HepG2 (cell line): ENCODE measurements at regions not wholly inside any gene's neighbourhood (a gene's known extent, or its start where the extent isn't known, plus 50 kb on each side); places are given as distances from the start of the nearest gene placed in this dataset.

Experiments
- ATAC-seq: fragments of 200-7000 bp; cut with Tn5 transposase; 3 replicates; pipeline ENCODE4 v1.9.1; 2020; ENCODE audit warnings: mild to moderate bottlenecking, moderate library complexity
- BruUV-seq: library from RNA; stranded (reverse); fragments of 400-500 nt; replicated peaks from 2 replicates; lab custom pipeline; 2021; lab: Mats Ljungman, UMichigan
- CTCF ChIA-PET: fragments of 300-600 bp; formaldehyde crosslinking; extraction: SDS; loops from one replicate; lab custom pipeline; 2021; ENCODE audit warnings: low total read pairs, inconsistent platforms, low intra/inter-chr PET ratio; lab: Yijun Ruan, JAX
- POLR2A ChIA-PET: fragments of 350-600 bp; sonication (Branson Sonifier 250); formaldehyde crosslinking; loops from one replicate; lab custom pipeline; 2020; ENCODE audit warnings: antibody characterized with exemption, inconsistent platforms; lab: Yijun Ruan, JAX
- DNase-seq: peaks from one replicate; pipeline ENCODE4 v3.0.0-alpha.2; 2015; ENCODE audit warnings: low spot score
- FAIRE-seq: peaks from 3 replicates; lab custom pipeline; 2011; peaks lifted over from hg19 to GRCh38; lab: Jason Lieb, UNC
- H2AFZ ChIP-seq: one replicate; pipeline ENCODE4 v1.6.1; 2011; ENCODE audit warnings: low read length, inconsistent platforms
- H3K27ac ChIP-seq: fragments of 300-600 bp; 3 replicates; pipeline ENCODE4 v1.8.0; 2011; ENCODE audit warnings: mixed run types, mild to moderate bottlenecking, mixed read lengths, low read length, inconsistent platforms; ENCODE audit not compliant: insufficient read depth; ENCODE audit errors: extremely low read length
- H3K27me3 ChIP-seq, 2 experiments: fragments of 200-600 bp in 1 of 2; 2 replicates in 1 of 2; 3 replicates in 1 of 2; pipeline versions ENCODE4 v1.6.0 to v1.8.0; 2011; ENCODE audit warnings: low read length in 2 of 2, mild to moderate bottlenecking in 2 of 2, moderate library complexity in 2 of 2, inconsistent platforms in 1 of 2; ENCODE audit not compliant: insufficient read depth in 2 of 2, control insufficient read depth in 1 of 2
- H3K36me3 ChIP-seq, 2 experiments: fragments of 200-600 bp in 1 of 2; replicated peaks in 1 of 2; 2 replicates in 1 of 2; 3 replicates in 1 of 2; pipeline versions ENCODE4 v1.5.1 to v1.8.0; 2011; ENCODE audit warnings: low read length in 2 of 2, inconsistent platforms in 1 of 2; ENCODE audit not compliant: insufficient read depth in 2 of 2, control insufficient read depth in 1 of 2
- H3K4me1 ChIP-seq: 2 replicates; pipeline ENCODE4 v1.5.1; 2012; ENCODE audit warnings: low read length, inconsistent platforms; ENCODE audit not compliant: insufficient read depth
- H3K4me2 ChIP-seq: 2 replicates; pipeline ENCODE4 v1.6.0; 2011; ENCODE audit warnings: low read depth, low read length, inconsistent platforms
- H3K4me3 ChIP-seq, 3 experiments: fragments of 200-600 bp in 1 of 3; sonication (generic), shearing (Covaris generic) in 1 of 3; replicated peaks in 1 of 3; 2 replicates each; pipeline ENCODE4 v1.5.1; 2011 to 2016; ENCODE audit warnings: low read length in 3 of 3, inconsistent platforms in 2 of 3, low read depth in 2 of 3, mild to moderate bottlenecking in 2 of 3, control low read depth in 1 of 3, mixed read lengths in 1 of 3; ENCODE audit not compliant: insufficient read depth in 1 of 3
- H3K79me2 ChIP-seq: one replicate; pipeline ENCODE4 v1.6.1; 2011; ENCODE audit warnings: low read length, inconsistent platforms; ENCODE audit not compliant: insufficient read depth
- H3K9ac ChIP-seq: 2 replicates; pipeline ENCODE4 v1.6.0; 2011; ENCODE audit warnings: mild to moderate bottlenecking, low read depth, low read length, inconsistent platforms; ENCODE audit not compliant: insufficient read depth
- H3K9me3 ChIP-seq: 2 replicates; pipeline ENCODE4 v1.5.1; 2012; ENCODE audit warnings: mild to moderate bottlenecking, low read length
- H4K20me1 ChIP-seq: 2 replicates; pipeline ENCODE4 v1.6.0; 2011; ENCODE audit warnings: inconsistent platforms, mild to moderate bottlenecking, low read length, moderate library complexity; ENCODE audit not compliant: insufficient read depth
- EP300 ChIP-seq, 3 experiments: sonication (generic) in 1 of 3; formaldehyde crosslinking in 1 of 3; IDR thresholded peaks; 2 replicates each; pipeline versions ENCODE4 v1.5.1 to v1.6.1; 2011 to 2020; ENCODE audit warnings: low read depth in 2 of 3, low read length in 2 of 3, borderline replicate concordance in 1 of 3, improper control_type of control experiment in 1 of 3, mild to moderate bottlenecking in 1 of 3, missing genetic modification reagents in 1 of 3, moderate library complexity in 1 of 3
- HNRNPLL ChIP-seq: fragments of 200-400 bp; formaldehyde crosslinking; IDR thresholded peaks from 2 replicates; pipeline ENCODE4 v1.6.1; 2017; ENCODE audit warnings: mild to moderate bottlenecking, low read depth, low read length; ENCODE audit not compliant: poor library complexity, severe bottlenecking
- KMT2A ChIP-seq: sonication (generic); formaldehyde crosslinking; IDR thresholded peaks from 2 replicates; pipeline ENCODE4 v1.4.0; 2020; ENCODE audit warnings: missing genetic modification reagents
- MTA1 ChIP-seq: sonication (generic); formaldehyde crosslinking; IDR thresholded peaks from 2 replicates; pipeline ENCODE4 v1.4.0; 2020; ENCODE audit warnings: missing genetic modification reagents, mild to moderate bottlenecking, borderline replicate concordance
- PAWR ChIP-seq: sonication (generic); formaldehyde crosslinking; IDR thresholded peaks from 2 replicates; pipeline ENCODE4 v1.4.0; 2020; ENCODE audit warnings: missing genetic modification reagents, mild to moderate bottlenecking, borderline replicate concordance
- SP1 ChIP-seq, 2 experiments: fragments of 450-650 bp in 1 of 2; sonication (generic) in 1 of 2; formaldehyde crosslinking in 1 of 2; IDR thresholded peaks; 2 replicates each; pipeline versions ENCODE4 v1.4.0 to v1.6.1; 2016 to 2020; ENCODE audit warnings: missing genetic modification reagents in 1 of 2
- ZNF180 ChIP-seq: sonication (generic); formaldehyde crosslinking; IDR thresholded peaks from 2 replicates; pipeline ENCODE4 v1.4.0; 2020; ENCODE audit warnings: low read depth, missing genetic modification reagents, borderline replicate concordance
- ZNF407 ChIP-seq: sonication (generic); formaldehyde crosslinking; IDR thresholded peaks from one replicate; pipeline ENCODE4 v1.5.1; 2020; ENCODE audit warnings: mild to moderate bottlenecking, missing genetic modification reagents; ENCODE audit errors: not compliant biosample characterization
- ZNF839 ChIP-seq: sonication (generic); formaldehyde crosslinking; IDR thresholded peaks from 2 replicates; pipeline ENCODE4 v1.4.0; 2020; ENCODE audit warnings: missing genetic modification reagents, mild to moderate bottlenecking, borderline replicate concordance
- WGBS: methylation state at CpG from one replicate; pipeline ENCODE4 v1.1.6; 2017; ENCODE audit warnings: low lambda C conversion rate; 5-methylcytosine and 5-hydroxymethylcytosine counted together
- in situ Hi-C: cut with HindIII; loops from 2 replicates; pipeline ENCODE4 v1.10.0; 2017; ENCODE audit warnings: low pct_unique_long_range_greater_than_20kb; ENCODE audit not compliant: extremely low pct_ligation_motif_present
- intact Hi-C: fragments of 100-400 bp; cut with micrococcal nuclease; formaldehyde crosslinking; loops from one replicate; pipeline ENCODE4 v1.10.0; 2022; ENCODE audit not compliant: unreplicated experiment

DNA sequence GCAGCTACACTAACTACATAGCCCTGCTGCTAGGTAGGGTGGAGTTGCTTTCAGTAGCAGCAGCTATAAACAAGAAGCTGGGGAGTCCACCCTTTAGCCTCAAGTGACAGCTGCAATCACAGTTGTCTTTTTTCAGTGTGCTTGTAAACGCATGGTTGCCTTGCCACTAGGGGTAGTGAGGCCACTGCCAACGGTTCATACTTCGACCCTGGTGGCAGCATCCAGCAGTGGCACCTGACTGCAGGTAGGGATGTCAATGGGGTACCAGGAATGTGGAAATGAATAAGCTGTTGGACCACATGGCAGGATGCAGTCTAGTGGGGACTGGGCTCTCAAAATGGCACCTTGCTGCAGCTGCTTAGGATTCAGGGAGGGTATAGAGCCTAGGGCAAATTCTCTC is 367.2 kb downstream of the RASEF start:
- H3K4me3 ChIP-seq, result no peak overlapping the region
- ATAC-seq, result no peak
- FAIRE-seq, result no peak
- no TSS peak for BruUV-seq
- no peaks in the 10 kb centered on the region for H3K27me3 ChIP-seq
- ChIA-PET POLR2A (no interaction called here), CTCF (no interaction called here)
- H4K20me1 ChIP-seq, result no peaks in the 10 kb centered on the region
- H3K36me3 ChIP-seq, result no peaks in the 10 kb centered on the region
- no peak overlapping the region for H3K27ac ChIP-seq
- no peak overlapping the region for H3K9ac ChIP-seq
- no peaks in the 10 kb centered on the region for H3K79me2 ChIP-seq
- H2AFZ ChIP-seq, result no peak overlapping the region
- peaks cover 16% of the 10 kb centered on the region; the same call in 1 of the 2 replicates for H3K9me3 ChIP-seq
- in situ Hi-C loops, result no loop called here
- WGBS, result 8% methylated on average over 2 of the region's 3 CpGs
- no peak overlapping the region for H3K4me2 ChIP-seq
- intact Hi-C loops, result no loop called here
- no peak for DNase-seq
- no peak for TF ChIP-seq EP300 (IDR thresholded peaks at IDR 0.05; ENCODE audit: low read depth in 2 of 2, low read length in 2 of 2)
- no peak for TF ChIP-seq EP300 (CRISPR knock-in tag; IDR thresholded peaks at IDR 0.05; ENCODE audit: borderline replicate concordance)
- no peak for TF ChIP-seq HNRNPLL
- H3K4me1 ChIP-seq, result no peaks in the 10 kb centered on the region

DNA sequence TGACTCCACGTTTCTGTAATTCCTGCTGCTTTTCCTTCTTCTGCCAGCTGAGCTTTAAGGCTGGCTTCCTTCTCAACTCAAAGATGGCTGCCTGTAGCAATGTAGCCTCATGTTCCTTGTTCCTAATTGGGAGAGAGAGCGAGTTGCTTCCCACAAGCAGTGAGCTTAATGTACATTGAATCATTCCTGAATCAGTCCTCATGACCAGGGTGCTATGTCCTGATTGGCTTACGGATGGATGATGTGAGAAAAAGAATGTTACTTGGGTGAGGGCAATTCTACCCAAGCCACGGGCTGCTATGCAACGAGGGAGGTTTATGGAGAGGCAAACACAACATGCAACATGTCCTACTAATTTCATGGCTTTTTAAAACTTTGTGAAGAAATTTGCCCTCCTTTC is 356.2 kb downstream of the RASEF start:
- H3K27me3 ChIP-seq, result no peaks in the 10 kb centered on the region
- H3K4me3 ChIP-seq, result no peak overlapping the region
- in situ Hi-C loops, result no loop called here
- DNase-seq (no peak), FAIRE-seq (no peak), ATAC-seq (no peak)
- ChIA-PET POLR2A (no interaction called here), CTCF (no interaction called here)
- no peaks in the 10 kb centered on the region for H3K36me3 ChIP-seq
- no peak overlapping the region for H3K27ac ChIP-seq
- no peaks in the 10 kb centered on the region for H3K9me3 ChIP-seq
- no peaks in the 10 kb centered on the region for H4K20me1 ChIP-seq
- no peak overlapping the region for H3K4me2 ChIP-seq
- intact Hi-C loops, result no loop called here
- no peak overlapping the region for H3K9ac ChIP-seq
- no peak overlapping the region for H2AFZ ChIP-seq
- no peaks in the 10 kb centered on the region for H3K4me1 ChIP-seq
- BruUV-seq, result no TSS peak
- 10% methylated on average over 5 of the region's 5 CpGs for WGBS
- H3K79me2 ChIP-seq, result no peaks in the 10 kb centered on the region
- TF ChIP-seq PAWR (no peak), SP1 (IDR thresholded peaks at IDR 0.05) (no peak), SP1 (CRISPR knock-in tag; IDR thresholded peaks at IDR 0.05) (no peak), MTA1 (CRISPR knock-in tag) (no peak), KMT2A (CRISPR knock-in tag) (no peak), ZNF407 (CRISPR knock-in tag) (no peak), ZNF180 (CRISPR knock-in tag) (no peak), ZNF839 (CRISPR knock-in tag) (no peak)
